ENCODE measurements at regions not wholly inside any gene's neighbourhood (a gene's known extent, or its start where the extent isn't known, plus 50 kb on each side); places are given as distances from the start of the nearest gene placed in this dataset.

GRCh38 chr10:28211759-28212158 is 91.1 kb downstream of the MPP7 start:
- TF ChIP-seq POLR2A (IDR thresholded peaks at IDR 0.05) (no peak), CTCF (IDR thresholded peaks at IDR 0.05) (no peak)
- H3K4me3 ChIP-seq = no peak overlapping the region
- intact Hi-C loops (cut with DNase I; ENCODE audit: low total_unique reads) = no loop called here
- H3K4me1 ChIP-seq = no peaks in the 10 kb centered on the region
- peaks cover 0 to 5% of the 10 kb centered on the region in 2 donors for H3K9me3 ChIP-seq
- no peaks in the 10 kb centered on the region for H3K27me3 ChIP-seq
- H3K27ac ChIP-seq = no peak overlapping the region
- DNase-seq = no peak
- no peaks in the 10 kb centered on the region for H3K36me3 ChIP-seq

DNA sequence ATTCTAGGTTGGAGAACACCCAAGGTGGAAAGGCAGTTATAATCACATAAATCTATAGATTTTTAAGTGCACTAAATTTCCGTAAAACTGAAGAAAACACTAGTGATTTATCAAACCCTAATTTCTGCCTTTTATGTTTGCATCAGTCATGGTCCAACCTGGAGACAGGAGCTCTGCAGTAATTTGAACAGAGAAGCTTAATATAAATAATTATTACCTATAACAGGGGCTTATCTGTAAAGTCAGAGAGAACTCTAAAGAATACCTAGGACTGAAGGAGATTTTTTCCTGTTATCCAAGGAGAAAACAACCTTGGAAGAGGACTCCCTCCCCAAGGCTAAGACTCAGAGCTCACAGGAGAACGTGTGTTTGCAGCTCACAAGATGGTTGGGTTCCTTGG is 95.1 kb downstream of the MPP7 start:
- no peak overlapping the region for H3K27ac ChIP-seq
- H3K27me3 ChIP-seq = no peaks in the 10 kb centered on the region
- H3K36me3 ChIP-seq = no peaks in the 10 kb centered on the region
- no peak for TF ChIP-seq CTCF (IDR thresholded peaks at IDR 0.05)
- no peak for TF ChIP-seq POLR2A (IDR thresholded peaks at IDR 0.05)
- intact Hi-C loops (cut with DNase I; ENCODE audit: low total_unique reads) = no loop called here
- H3K4me1 ChIP-seq = peaks cover 0 to 1% of the 10 kb centered on the region in 2 donors
- peaks cover 0 to 5% of the 10 kb centered on the region in 2 donors for H3K9me3 ChIP-seq
- DNase-seq = no peak
- H3K4me3 ChIP-seq = no peak overlapping the region

- Histone ChIP-seq H3K4me3 (no peak overlapping the region), H3K9me3 (peaks cover 0 to 3% of the 10 kb centered on the region in 2 donors), H3K27me3 (no peaks in the 10 kb centered on the region), H3K4me1 (peaks cover 4 to 5% of the 10 kb centered on the region in 2 donors), H3K27ac (peak overlapping the region in 1 of 2 donors; percentile 9), H3K36me3 (no peaks in the 10 kb centered on the region)
- TF ChIP-seq CTCF (IDR thresholded peaks at IDR 0.05) (no peak), POLR2A (IDR thresholded peaks at IDR 0.05) (no peak)
- intact Hi-C loops (cut with DNase I; ENCODE audit: low total_unique reads) = no loop called here
- DNase-seq = peak; percentile 39 to 62
Observed at GRCh38 chr10:28202941-28203352, 99.9 kb downstream of the MPP7 start.

- no peak overlapping the region for H3K27ac ChIP-seq
- H3K27me3 ChIP-seq = no peaks in the 10 kb centered on the region
- H3K4me3 ChIP-seq = no peak overlapping the region
- intact Hi-C loops (cut with DNase I; ENCODE audit: low total_unique reads) = no loop called here
- no peaks in the 10 kb centered on the region for H3K36me3 ChIP-seq
- DNase-seq = no peak
- peaks cover 4 to 5% of the 10 kb centered on the region in 2 donors for H3K4me1 ChIP-seq
- H3K9me3 ChIP-seq = no peaks in the 10 kb centered on the region
- no peak for TF ChIP-seq POLR2A (IDR thresholded peaks at IDR 0.05)
- TF ChIP-seq CTCF (IDR thresholded peaks at IDR 0.05) = no peak
Observed at GRCh38 chr10:28201410-28202400, 101.2 kb downstream of the MPP7 start.

DNA sequence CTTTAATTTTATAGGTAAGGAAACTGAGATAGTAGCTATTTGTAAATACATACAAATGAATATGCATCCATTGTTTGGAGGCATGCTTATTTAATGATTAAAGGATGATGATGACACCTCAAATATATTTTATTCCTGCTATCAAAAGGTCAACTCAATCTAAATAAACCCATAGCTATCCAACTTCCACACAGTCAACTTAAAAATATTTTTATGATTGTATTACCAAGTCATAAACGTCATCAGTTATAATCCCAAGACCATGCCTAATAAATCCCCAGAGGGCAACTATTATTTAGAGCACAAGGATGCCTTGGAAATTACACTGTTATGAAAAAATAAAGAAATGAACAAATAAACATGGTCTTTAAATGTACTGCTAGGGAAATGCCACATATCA is 102.1 kb downstream of the MPP7 start:
- intact Hi-C loops (cut with DNase I; ENCODE audit: low total_unique reads) = no loop called here
- H3K27ac ChIP-seq = no peak overlapping the region
- TF ChIP-seq POLR2A (IDR thresholded peaks at IDR 0.05) = no peak
- no peak for TF ChIP-seq CTCF (IDR thresholded peaks at IDR 0.05)

More for the DNA sequence above, 102.1 kb downstream of the MPP7 start:
- no peak for DNase-seq
- Histone ChIP-seq H3K36me3 (no peaks in the 10 kb centered on the region), H3K9me3 (no peaks in the 10 kb centered on the region), H3K4me1 (peaks cover 4 to 5% of the 10 kb centered on the region in 2 donors), H3K4me3 (no peak overlapping the region), H3K27me3 (no peaks in the 10 kb centered on the region)

Measured in uterus (tissue), 3 donors.